Left colon (tissue), 2 donors: ENCODE measurements at regions not wholly inside any gene's neighbourhood (a gene's known extent, or its start where the extent isn't known, plus 50 kb on each side); places are given as distances from the start of the nearest gene placed in this dataset.

Experiments
- ATAC-seq: fragments of 200-7000 bp; cut with Tn5 transposase; one replicate; pipeline ENCODE4 v1.9.1; 2020; ENCODE audit warnings: mild to moderate bottlenecking, moderate library complexity
- DNase-seq, 2 donors: peaks; one replicate each; pipeline ENCODE4 v3.0.0-alpha.2; 2020
- intact Hi-C, 2 donors: fragments of 100-400 bp; cut with DNase I in 1 of 2; cut with micrococcal nuclease in 1 of 2; formaldehyde crosslinking; loops; one replicate each; pipeline versions ENCODE4 v1.11.2 to v1.14.0; 2022; cut with DNase I, micrococcal nuclease
- donor health status: DM: no; HTN: no; CAD: no.
- donor health status: DM: yes; HTN: yes; CAD: no.

DNA sequence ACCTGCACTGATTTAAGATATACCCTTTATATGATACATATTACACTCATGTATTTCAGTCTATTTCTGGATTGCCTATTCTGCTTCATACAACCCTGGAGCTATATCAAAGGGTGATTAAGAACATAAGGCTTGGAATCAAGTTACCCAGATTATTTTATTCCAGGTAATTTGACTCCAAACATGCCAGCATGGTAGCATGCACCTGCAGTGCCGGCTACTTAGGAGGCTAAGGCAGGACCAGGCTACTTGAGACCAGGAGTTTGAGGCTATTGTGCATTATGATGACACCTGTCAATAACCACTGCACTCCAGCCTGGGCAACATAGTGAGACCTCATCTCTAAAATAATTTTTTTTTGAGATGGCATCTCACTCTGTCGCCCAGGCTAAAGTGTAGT is 50.4 kb upstream of the NEO1 start:
- ATAC-seq = no peak
- intact Hi-C loops = no loop called here
- no peak for DNase-seq

- intact Hi-C loops = no loop called here
- no peak for ATAC-seq
- DNase-seq = no peak
These were observed 52.0 kb upstream of the NEO1 start for GRCh38 chr15:73000293-73000692.

DNA sequence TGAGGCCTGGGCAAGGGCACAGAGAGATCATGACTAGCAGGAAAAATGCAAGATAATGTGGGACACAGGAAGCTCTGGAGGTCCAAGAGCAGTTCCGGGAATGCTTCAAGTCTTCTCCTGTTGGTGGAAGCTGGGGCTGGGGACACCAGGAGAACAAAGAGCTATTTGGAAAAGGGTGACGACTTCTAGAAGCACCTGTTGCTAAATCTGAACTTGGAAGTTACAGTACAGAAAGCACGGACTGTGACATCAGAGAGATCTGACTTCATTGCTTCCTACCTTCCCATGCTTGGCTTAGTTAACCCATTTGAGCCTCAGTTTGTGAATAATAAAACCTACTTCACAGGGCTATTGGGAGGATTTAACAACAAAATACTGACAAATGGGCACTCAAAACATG is 52.7 kb upstream of the NEO1 start:
- DNase-seq (no peak), ATAC-seq (no peak)
- intact Hi-C loops = no loop called here

DNA sequence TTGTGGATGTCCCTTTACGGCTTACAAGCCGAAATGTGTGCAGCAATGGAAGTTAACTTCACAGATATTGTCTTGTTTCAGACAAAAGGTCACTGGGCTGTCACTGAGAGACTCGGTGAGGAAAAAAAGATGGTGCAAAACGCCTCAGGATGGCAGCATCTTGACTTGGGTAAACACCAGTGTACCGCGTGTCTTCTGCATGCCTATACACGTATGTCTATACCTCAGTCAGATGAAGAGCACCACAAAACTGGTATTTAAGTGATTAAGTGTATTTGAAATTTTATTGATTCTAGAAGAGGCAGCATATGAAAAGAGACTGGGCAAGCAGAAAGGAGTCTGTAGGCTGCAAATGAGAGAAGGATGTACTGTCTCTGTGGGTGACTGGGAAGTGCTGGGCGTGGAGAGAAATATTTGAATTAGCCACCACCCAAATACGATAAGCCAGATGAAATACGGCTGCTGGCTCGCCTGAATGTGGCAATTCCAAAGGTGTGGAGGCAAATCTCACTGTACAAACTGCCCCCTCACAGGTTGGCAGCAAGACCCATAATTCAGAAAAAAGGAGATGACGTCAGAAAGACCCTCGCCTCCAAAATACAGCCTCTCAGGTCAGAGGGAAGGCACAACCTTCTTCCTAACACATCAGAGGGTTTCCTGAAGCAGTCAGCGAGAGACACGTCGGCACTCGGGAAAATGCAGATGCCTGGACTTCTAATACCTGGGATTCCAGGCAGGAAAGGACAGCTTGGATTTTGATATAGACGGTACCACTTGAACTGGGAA is 53.4 kb upstream of the NEO1 start:
- intact Hi-C loops = no loop called here
- ATAC-seq (peak; percentile 81), DNase-seq (peak; percentile 52 to 58)

DNA sequence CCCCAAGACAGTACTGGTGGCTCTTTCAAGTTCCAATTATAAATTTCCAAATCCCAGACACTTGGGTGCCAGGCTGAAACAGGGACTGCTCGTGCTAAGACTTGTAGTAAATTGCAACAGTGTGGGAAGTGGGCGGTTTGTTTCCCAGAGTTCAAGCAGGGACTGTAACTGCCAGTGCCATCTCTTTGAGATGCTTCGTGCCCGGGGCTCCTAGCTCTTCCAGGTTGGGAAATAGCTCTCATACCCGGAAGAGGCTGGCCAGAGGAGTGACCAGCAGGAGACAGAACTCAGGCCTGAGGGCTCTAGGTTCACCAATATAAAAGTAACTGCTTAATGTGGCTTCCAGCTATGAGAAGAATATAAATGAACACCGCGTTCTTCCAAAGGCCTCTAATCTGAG is 54.0 kb upstream of the NEO1 start:
- DNase-seq = no peak
- ATAC-seq = peak; percentile 31
- intact Hi-C loops = no loop called here

DNA sequence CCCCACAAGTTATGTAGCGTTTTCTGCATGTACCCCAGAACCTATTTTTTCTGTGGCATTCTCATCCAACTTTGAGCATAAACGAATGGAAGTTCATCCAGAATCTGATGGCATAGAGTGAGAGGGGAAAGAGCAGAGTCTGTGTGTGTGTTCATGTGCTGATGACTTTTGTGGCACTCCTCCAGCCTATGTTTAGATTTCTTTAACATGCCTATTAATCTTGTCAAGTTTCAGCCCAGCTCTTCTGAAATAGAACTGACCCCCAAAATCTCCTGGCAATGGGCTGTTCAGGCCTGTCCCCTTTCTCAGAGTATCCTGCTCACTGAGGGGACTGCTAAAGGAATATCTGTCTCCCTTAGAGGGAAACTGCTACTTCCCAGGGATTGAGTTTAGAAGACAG is 56.4 kb upstream of the NEO1 start:
- ATAC-seq (no peak), DNase-seq (no peak)
- intact Hi-C loops = no loop called here

GRCh38 chr15:72994534-72995177 is 57.6 kb upstream of the NEO1 start:
- peak; percentile 81 for ATAC-seq
- DNase-seq = peak; percentile 71 to 79

DNA sequence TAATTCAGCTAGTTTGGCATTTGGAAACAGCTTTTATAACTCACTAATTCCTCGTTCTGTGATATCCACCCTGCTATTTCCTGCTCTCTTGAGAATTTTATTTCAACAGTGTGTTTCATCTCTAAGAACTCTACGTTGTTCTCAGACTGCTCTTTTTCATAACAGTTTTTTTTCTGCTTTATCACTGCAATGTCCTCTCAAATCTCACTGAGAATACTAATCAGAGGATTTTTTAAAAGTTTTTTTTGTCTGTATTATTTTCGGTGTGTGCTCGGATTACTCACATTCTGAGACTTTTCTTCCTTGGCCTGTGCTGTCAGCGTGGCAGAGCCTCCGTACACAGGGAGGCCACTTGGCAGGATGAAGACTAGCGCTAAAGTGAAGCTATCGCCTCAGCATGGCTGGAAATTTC is 59.4 kb upstream of the NEO1 start:
- intact Hi-C loops = no loop called here
- ATAC-seq (peak; percentile 36), DNase-seq (no peak)

More at GRCh38 chr15:72994534-72995177, 57.6 kb upstream of the NEO1 start:
- intact Hi-C loops = no loop called here

- DNase-seq = no peak
- no peak for ATAC-seq
- intact Hi-C loops = no loop called here
These were observed 61.2 kb upstream of the NEO1 start for GRCh38 chr15:72991026-72991425.

GRCh38 chr15:72983801-72984545 is 68.3 kb upstream of the NEO1 start:
- DNase-seq (no peak), ATAC-seq (no peak)
- intact Hi-C loops = no loop called here

GRCh38 chr15:72982714-72983113 is 69.5 kb upstream of the NEO1 start:
- ATAC-seq = no peak
- DNase-seq = no peak
- intact Hi-C loops = no loop called here

DNA sequence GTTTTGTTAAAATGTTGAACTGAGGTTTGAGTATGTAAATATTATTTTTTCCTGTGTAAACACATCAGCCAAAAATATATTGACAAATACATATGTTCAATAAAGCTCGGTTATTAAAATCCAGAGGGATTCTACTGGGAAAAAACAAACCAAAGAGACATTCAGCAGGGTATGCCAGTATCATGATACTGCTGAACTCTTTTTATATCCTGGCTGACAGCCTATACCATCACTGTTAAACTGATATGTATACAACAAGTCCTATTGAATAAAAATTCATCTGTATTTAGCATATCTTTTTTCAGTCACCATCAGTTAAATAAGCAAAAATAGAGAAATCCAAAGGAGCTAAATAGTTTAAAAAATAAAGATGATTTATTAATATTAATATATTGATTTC is 71.6 kb upstream of the NEO1 start:
- ATAC-seq (no peak), DNase-seq (no peak)
- intact Hi-C loops = no loop called here

DNA sequence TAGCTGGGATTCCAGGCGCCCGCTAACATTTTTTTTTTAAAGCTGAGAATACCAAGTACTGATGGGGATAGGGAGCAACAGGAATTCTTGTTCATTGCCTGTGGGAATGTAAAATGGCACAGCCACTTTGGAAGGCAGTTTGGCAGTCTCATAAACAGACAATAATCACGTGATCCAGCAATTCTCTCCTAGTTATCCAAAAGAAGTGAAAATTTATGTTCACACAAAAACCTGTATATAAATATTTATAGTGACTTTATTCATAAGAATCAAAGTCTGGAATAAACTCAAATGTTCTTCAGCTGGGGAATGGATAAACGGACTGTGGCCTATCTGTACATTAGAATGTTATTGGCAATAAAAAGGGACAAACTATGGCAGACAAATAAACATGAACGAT is 72.5 kb upstream of the NEO1 start:
- DNase-seq (no peak), ATAC-seq (no peak)
- intact Hi-C loops = no loop called here

GRCh38 chr15:72979308-72979707 is 73.0 kb upstream of the NEO1 start:
- no peak for DNase-seq
- ATAC-seq = no peak
- intact Hi-C loops = no loop called here

DNA sequence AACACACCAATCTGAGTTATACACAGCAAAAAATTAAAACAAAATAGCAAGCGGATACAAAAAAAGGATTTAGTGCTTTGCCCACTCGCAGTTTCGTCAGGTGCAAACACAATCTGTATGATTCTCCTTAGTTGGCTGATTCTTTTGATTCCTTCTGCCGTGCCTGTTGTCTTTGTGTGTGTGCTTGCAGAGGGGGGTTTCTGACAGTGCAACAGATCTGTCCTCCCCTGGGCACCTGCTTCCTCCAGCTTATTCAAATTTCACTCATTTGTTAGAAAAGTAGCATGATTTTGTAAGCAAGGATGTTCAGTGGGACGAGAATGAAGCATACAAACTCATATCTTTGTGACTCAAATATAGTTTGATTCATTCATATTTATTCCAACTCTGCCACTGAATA is 74.0 kb upstream of the NEO1 start:
- DNase-seq = no peak
- ATAC-seq = no peak
- intact Hi-C loops = no loop called here

GRCh38 chr15:72972362-72972761 is 79.9 kb upstream of the NEO1 start:
- DNase-seq (no peak), ATAC-seq (no peak)
- intact Hi-C loops = no loop called here

DNA sequence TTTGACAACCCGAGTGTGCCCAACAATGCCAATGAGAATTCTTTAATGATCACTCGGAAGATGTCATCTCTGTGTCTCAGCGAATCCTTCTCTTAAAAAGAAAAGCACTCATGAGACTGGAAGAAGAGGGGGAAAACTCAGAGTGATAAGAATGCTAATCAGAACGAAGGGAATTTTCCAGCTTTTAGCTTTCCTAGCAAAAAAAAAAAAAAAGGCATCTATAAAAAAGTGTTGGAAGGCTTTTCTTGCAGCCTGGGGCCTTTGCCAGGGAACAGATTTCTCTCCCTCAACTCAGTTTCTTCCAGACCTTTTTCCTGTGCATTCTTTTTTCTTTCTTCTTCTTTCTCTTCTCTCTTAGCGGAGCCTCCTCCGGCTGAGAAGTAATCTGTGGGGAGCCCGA is 80.5 kb upstream of the NEO1 start:
- DNase-seq (no peak), ATAC-seq (no peak)
- intact Hi-C loops = no loop called here

DNA sequence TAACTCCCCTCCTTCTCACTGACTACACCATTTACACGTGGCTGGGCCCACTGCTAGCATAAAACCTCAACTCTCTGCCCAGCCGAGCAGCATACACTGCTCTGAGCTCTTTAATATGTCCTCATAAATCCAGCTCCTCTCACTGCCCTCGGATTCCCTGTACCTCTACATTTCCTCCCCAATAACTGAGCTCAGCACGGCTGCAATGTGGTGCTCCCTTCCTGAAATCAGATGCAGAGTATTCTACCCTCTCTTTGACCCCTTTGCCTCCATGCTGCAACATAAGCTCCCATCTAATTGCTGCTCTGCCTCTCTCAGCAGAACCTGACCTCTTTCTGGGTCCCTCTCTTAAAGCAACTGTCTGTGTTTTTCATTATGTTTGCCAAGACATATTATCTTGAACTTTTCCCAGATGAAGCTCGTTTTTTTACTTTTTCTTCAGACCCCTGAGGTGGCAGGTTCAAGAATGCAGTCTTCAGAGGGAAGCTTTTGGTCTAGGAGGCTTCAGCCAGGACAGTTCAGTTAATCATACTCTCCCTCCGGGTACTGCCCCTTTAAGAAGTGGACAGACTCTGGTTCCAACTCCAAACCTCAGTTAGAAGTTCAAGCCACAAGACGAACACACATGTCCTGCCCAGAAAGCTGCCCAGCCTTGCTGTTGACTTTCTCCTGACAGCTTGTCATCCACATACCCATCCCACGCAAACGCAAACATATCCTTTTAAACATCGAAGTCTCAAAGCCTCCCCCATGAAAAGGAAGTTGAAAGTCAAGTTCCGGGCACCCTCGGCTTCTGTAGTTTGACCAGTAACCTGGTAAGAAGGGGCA is 81.1 kb upstream of the NEO1 start:
- intact Hi-C loops = no loop called here
- ATAC-seq = no peak
- no peak for DNase-seq

DNA sequence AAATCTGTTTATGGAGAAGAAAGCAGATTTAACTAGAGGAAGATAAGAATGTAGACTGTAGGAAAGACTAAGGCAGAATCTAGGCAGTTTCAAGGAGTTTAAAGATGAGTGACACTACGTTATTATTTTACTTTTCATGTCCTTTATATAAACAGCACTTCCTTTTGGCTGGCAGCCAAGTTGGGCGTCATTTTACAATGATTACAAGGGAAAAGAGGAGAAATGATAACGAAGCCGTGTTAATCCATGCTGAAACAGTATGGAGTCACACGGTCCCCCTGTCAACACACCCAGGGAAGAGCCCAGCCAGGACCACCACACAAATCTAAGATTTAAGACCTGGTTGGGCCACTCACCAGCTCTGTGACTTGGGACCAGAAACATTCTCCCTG is 83.7 kb upstream of the NEO1 start:
- intact Hi-C loops = no loop called here
- peak; percentile 85 to 93 for DNase-seq

More for the DNA sequence above, 83.7 kb upstream of the NEO1 start:
- ATAC-seq = peak; percentile 61
